WI38 (cell line): ENCODE measurements at regions not wholly inside any gene's neighbourhood (a gene's known extent, or its start where the extent isn't known, plus 50 kb on each side); places are given as distances from the start of the nearest gene placed in this dataset.

Experiments
- H3K4me3 ChIP-seq: 2 replicates; pipeline ENCODE4 v1.5.1; 2011; ENCODE audit warnings: low read depth, mild to moderate bottlenecking, control low read depth, low read length
- TF ChIP-seq, protein P1 (sequence below): IDR thresholded peaks from 2 replicates; pipeline ENCODE4 v1.5.1; 2012; ENCODE audit warnings: low read depth, mild to moderate bottlenecking, control low read depth, low read length

DNA sequence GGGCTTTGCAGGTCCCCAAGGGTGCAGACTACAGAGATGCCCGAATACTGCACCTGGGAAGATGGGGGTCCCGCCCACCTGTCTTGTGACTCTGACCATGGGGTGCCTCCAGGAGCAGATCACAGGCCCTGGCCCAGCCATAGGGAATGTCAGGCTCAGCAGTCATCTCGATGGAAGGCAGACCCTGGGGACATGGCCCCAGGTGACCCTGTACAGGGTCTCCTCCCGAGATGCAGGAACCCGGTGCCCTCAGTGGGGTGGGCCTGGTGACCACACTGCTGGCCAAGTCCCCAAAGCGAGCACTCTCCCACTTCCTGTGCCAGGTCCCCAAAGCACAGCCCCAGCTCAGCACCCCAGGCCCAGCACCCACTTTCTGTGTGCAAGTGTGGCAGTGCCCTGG, 903.7 kb upstream of the USP15 start:
- TF ChIP-seq, protein P1, sequence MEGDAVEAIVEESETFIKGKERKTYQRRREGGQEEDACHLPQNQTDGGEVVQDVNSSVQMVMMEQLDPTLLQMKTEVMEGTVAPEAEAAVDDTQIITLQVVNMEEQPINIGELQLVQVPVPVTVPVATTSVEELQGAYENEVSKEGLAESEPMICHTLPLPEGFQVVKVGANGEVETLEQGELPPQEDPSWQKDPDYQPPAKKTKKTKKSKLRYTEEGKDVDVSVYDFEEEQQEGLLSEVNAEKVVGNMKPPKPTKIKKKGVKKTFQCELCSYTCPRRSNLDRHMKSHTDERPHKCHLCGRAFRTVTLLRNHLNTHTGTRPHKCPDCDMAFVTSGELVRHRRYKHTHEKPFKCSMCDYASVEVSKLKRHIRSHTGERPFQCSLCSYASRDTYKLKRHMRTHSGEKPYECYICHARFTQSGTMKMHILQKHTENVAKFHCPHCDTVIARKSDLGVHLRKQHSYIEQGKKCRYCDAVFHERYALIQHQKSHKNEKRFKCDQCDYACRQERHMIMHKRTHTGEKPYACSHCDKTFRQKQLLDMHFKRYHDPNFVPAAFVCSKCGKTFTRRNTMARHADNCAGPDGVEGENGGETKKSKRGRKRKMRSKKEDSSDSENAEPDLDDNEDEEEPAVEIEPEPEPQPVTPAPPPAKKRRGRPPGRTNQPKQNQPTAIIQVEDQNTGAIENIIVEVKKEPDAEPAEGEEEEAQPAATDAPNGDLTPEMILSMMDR = no peak
- no peak overlapping the region for H3K4me3 ChIP-seq

DNA sequence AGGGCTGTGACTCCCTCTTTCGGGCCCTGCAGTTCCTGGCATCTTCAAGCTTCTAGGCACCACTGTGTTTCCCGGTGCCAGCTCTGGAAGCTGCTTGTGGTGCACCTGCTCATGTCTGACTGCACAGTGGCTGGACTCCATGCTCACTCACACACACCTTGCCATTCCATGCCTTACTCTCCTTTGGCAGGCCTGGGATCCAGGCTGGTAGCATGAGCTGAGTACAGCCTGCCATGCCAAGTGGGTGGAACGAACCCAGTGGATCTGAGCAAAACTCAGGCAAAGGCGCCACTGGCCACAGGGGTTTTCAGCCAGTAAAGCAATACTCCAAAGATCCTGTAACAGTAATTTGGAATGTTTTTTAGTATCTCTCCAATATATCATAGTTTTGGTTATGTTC, 902.7 kb upstream of the USP15 start:
- no peak overlapping the region for H3K4me3 ChIP-seq
- TF ChIP-seq, protein P1 = no peak

DNA sequence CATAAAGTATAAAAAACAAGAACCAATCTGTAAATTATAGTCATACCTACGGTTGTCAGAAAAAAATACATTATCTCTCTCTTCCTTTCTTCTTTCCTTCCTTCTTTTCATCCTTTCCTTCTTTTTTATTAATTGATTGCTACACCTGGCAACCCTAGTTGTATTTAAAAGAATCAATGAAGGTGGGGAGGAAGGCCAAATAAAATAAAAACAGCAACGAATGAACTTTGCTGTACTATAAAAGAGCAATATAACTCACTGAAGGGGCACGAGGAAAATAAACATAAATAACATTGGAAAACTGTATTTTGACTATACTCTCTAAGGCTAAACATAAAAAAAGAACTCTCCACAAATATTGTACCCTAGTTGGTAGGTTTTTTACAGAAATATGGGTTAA, 898.2 kb upstream of the USP15 start:
- no peak overlapping the region for H3K4me3 ChIP-seq
- TF ChIP-seq, protein P1 = no peak

DNA sequence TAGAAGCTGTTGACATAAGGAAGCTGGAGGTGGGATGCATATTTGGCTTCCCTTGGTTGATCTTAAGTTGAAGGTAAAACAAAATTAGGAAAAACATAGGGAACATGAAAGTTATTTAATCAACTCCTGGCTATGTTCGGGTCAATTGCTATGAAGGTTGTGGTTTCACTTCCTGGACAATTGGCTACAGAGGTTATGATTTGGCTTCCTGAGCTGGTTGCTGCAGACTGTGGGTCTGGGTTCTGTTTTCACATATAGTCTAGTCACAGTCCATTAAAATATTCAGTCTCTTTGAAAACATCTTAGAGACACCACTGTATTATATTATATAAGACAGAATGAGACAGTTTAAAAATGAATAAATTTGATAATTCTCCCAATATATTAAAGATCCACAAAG, 895.2 kb upstream of the USP15 start:
- no peak overlapping the region for H3K4me3 ChIP-seq
- TF ChIP-seq, protein P1 = no peak

DNA sequence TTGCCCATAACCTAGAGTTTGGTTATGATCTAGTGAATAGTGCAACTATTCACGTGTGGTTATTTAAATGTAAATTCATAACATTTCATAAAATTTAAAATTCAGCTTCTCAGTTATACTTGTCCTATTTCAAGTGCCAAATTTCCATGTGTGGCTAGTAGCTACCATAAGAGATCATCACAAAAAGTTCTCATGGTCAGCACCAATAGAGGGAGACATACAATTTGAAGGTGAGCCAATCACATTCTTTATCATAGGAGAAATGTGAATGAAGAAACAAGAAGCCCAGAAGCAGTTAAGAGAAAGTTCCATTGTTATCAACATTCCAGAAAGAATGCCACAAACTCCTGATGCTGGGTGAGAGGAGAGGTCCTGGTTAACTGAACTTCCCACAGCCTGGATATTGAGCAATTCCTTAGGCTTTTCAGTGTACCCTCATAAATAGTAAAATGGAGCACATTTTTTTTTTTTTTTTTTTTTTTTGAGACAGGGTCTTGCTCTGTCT, 892.9 kb upstream of the USP15 start:
- TF ChIP-seq, protein P1 = no peak
- no peak overlapping the region for H3K4me3 ChIP-seq

DNA sequence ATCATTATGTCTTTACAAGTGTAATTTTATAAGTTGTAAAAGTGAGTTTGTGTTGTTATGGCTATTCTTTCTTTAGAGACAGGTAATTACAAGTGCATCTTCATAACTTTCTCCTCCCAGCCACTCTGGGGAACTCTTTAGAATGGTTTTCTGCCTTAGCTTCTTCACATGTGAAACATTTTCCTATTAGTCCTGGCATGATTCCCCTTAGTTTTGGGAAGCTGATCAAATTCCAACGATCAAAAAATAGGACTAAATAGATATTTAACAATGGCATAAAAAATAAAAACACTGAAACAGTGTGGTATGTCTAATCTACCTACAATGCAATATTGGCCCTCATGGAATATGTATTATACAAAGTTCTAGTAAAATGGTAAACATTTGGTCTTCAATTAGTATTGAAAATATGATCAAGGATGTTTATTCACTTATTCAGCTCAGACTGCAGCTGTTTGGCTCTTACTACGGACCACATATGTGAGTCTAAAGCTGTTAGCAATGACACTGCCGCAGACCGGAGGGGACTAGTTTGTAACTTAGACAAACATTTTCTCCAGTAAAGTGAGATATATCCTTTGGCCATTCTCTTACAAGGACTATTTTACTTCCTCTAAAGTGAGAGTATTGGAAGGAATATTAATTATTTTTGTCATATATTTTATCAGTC, 890.8 kb upstream of the USP15 start:
- no peak overlapping the region for H3K4me3 ChIP-seq

DNA sequence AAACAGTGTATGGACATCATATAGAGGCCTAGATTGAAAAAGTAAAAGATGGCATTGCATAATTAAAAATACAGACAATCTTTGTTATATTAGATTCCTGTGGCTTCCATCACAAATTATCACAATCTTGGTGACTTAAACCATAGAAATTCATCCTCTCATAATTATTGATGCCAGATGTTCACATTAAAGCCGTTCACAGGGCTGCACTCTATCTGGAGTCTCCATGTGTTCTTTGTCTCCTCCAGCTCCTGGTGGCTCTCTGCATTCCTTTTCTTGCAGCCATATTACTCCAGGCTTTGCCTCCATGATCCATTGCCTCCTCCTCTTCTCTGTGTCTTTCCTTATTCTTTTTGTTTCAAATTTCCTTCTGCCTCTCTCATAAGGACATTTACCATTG, 875.7 kb upstream of the USP15 start:
- H3K4me3 ChIP-seq = no peak overlapping the region
- TF ChIP-seq, protein P1 = no peak

More for the DNA sequence above, 890.8 kb upstream of the USP15 start:
- TF ChIP-seq, protein P1 = no peak
